ENCODE measurements at regions not wholly inside any gene's neighbourhood (a gene's known extent, or its start where the extent isn't known, plus 50 kb on each side); places are given as distances from the start of the nearest gene placed in this dataset.

DNA sequence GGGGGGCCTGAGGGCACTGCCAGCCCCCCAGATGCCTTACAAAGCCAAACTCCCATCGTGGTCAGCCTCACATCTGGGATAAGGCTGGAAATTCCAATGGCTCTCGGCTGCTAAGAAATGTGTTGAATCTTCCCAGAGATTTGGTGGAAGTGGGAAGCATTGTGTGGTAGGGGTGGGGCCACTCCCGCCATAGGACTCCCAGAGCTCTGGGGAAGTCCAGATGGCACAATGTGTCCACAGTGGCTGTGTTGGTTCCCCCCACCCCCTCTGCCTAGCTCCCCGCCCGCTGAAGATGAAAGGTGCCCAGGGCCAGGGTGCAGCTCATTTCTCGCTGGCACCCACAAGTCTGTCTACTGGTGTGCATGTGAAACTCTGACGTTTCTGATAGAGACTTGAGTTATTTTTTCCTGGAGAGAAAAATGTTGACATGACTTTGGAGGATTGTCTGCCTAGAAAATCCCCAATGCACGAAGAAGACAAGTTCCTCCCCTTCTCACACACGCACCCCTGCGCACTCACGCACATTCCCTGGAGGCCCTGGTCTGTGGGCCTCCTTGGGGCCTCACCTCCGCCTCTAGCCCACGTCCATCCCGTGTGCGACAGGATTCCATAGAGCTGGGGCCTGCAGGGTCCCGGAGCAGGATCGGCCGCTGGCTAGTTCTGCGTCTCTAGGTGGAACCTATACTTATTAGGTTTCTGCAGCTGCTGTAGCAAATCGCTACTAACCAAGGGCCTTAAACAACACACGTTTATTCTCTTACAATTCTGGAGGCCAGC lies 199.1 kb downstream of the ZFP36L2 start:
- TF ChIP-seq POLR2AphosphoS5 (IDR thresholded peaks at IDR 0.05; ENCODE audit: low read depth, low read length): no peak
- TF ChIP-seq POLR2A (IDR thresholded peaks at IDR 0.05; ENCODE audit: low read depth, low read length): no peak
- TF ChIP-seq TAF1 (IDR thresholded peaks at IDR 0.05; ENCODE audit: low read depth, low read length): no peak
- no peak for TF ChIP-seq PAX5 (IDR thresholded peaks at IDR 0.05; ENCODE audit: insufficient read depth, low read length, severe bottlenecking)
- TF ChIP-seq POU2F2 (IDR thresholded peaks at IDR 0.05; ENCODE audit: low read depth, low read length): no peak
